ENCODE measurements at regions not wholly inside any gene's neighbourhood (a gene's known extent, or its start where the extent isn't known, plus 50 kb on each side); places are given as distances from the start of the nearest gene placed in this dataset.

- peaks cover 0 to 8% (median 0%) of the 10 kb centered on the region in 5 donors for H3K36me3 Mint-ChIP-seq
- ChIA-PET CTCF (no interaction called here), POLR2A (no interaction called here)
- peaks cover 0 to 8% (median 0%) of the 10 kb centered on the region in 3 experiments for H3K9me3 ChIP-seq (ENCODE audit: control insufficient read depth in 2 of 3, low read length in 3 of 3)
- H3K27ac ChIP-seq (ENCODE audit: low read depth, low read length): no peak overlapping the region
- no peak overlapping the region for H3K27ac Mint-ChIP-seq
- no peak overlapping the region for H3K4me3 ChIP-seq (ENCODE audit: low read length)
- DNase-seq: no peak
- H3K27me3 ChIP-seq (ENCODE audit: control insufficient read depth in 2 of 2, insufficient read depth in 2 of 2, low read length in 2 of 2): no peaks in the 10 kb centered on the region
- H3K4me1 Mint-ChIP-seq: no peaks in the 10 kb centered on the region
- intact Hi-C loops (cut with micrococcal nuclease): no loop called here
- peaks cover 0 to 11% (median 6%) of the 10 kb centered on the region in 5 donors for H3K27me3 Mint-ChIP-seq
- H3K4me3 Mint-ChIP-seq: no peak overlapping the region
- H3K36me3 ChIP-seq (ENCODE audit: control insufficient read depth in 2 of 3, insufficient read depth in 3 of 3, low read length in 3 of 3): no peaks in the 10 kb centered on the region
- H3K4me1 ChIP-seq (ENCODE audit: control insufficient read depth in 2 of 2, insufficient read depth in 2 of 2, low read length in 2 of 2): no peaks in the 10 kb centered on the region
- H3K9me3 Mint-ChIP-seq: peaks cover 2 to 19% (median 11%) of the 10 kb centered on the region in 11 donors
- ATAC-seq: no peak
Measured at GRCh38 chr13:109431217-109431616, 355.2 kb downstream of the IRS2 start.

- Histone ChIP-seq H3K36me3 (ENCODE audit: control insufficient read depth in 2 of 3, insufficient read depth in 3 of 3, low read length in 3 of 3) (no peaks in the 10 kb centered on the region), H3K27me3 (ENCODE audit: control insufficient read depth in 2 of 2, insufficient read depth in 2 of 2, low read length in 2 of 2) (no peaks in the 10 kb centered on the region), H3K4me3 (ENCODE audit: low read length) (no peak overlapping the region), H3K9me3 (ENCODE audit: control insufficient read depth in 2 of 3, low read length in 3 of 3) (peaks cover 0 to 8% (median 0%) of the 10 kb centered on the region in 3 experiments), H3K27ac (ENCODE audit: low read depth, low read length) (no peak overlapping the region), H3K4me1 (ENCODE audit: control insufficient read depth in 2 of 2, insufficient read depth in 2 of 2, low read length in 2 of 2) (no peaks in the 10 kb centered on the region)
- H3K27me3 Mint-ChIP-seq: peaks cover 0 to 7% (median 4%) of the 10 kb centered on the region in 5 donors
- no peak overlapping the region for H3K4me3 Mint-ChIP-seq
- H3K36me3 Mint-ChIP-seq: peaks cover 0 to 4% (median 0%) of the 10 kb centered on the region in 5 donors
- ChIA-PET POLR2A (no interaction called here), CTCF (no interaction called here)
- DNase-seq (no peak), ATAC-seq (no peak)
- H3K9me3 Mint-ChIP-seq: peaks cover 1 to 17% (median 2%) of the 10 kb centered on the region in 11 donors
- no peaks in the 10 kb centered on the region for H3K4me1 Mint-ChIP-seq
- no peak overlapping the region for H3K27ac Mint-ChIP-seq
- intact Hi-C loops (cut with micrococcal nuclease): loop anchor here in 1 of 2 donors (1.0 kb wide), 1 partner anchor 363 kb away; no protein-coding TSS in a partner anchor
Measured at GRCh38 chr13:109428146-109428545, 358.2 kb downstream of the IRS2 start.

GRCh38 chr13:109427695-109428094 lies 358.7 kb downstream of the IRS2 start:
- Mint-ChIP-seq H3K27me3 (peaks cover 0 to 9% (median 5%) of the 10 kb centered on the region in 5 donors), H3K36me3 (peaks cover 0 to 3% (median 0%) of the 10 kb centered on the region in 5 donors)
- intact Hi-C loops (cut with micrococcal nuclease): loop anchor here in 1 of 2 donors (1.0 kb wide), 1 partner anchor 364 kb away; no protein-coding TSS in a partner anchor

GRCh38 chr13:109427148-109427547 lies 359.2 kb downstream of the IRS2 start:
- Histone ChIP-seq H3K9me3 (ENCODE audit: control insufficient read depth in 2 of 3, low read length in 3 of 3) (peaks cover 0 to under 1% (median 0%) of the 10 kb centered on the region in 3 experiments), H3K27me3 (ENCODE audit: control insufficient read depth in 2 of 2, insufficient read depth in 2 of 2, low read length in 2 of 2) (no peaks in the 10 kb centered on the region), H3K36me3 (ENCODE audit: control insufficient read depth in 2 of 3, insufficient read depth in 3 of 3, low read length in 3 of 3) (no peaks in the 10 kb centered on the region), H3K27ac (ENCODE audit: low read depth, low read length) (no peak overlapping the region), H3K4me1 (ENCODE audit: control insufficient read depth in 2 of 2, insufficient read depth in 2 of 2, low read length in 2 of 2) (no peaks in the 10 kb centered on the region), H3K4me3 (ENCODE audit: low read length) (no peak overlapping the region)
- no peak overlapping the region for H3K27ac Mint-ChIP-seq
- peaks cover 0 to 2% (median 0%) of the 10 kb centered on the region in 7 donors for H3K4me1 Mint-ChIP-seq
- ChIA-PET CTCF (no interaction called here), POLR2A (no interaction called here)
- H3K9me3 Mint-ChIP-seq: peaks cover 0 to 16% (median 2%) of the 10 kb centered on the region in 11 donors
- DNase-seq: no peak
- ATAC-seq: no peak
- no peak overlapping the region for H3K4me3 Mint-ChIP-seq
- H3K27me3 Mint-ChIP-seq: peaks cover 2 to 9% (median 7%) of the 10 kb centered on the region in 5 donors
- intact Hi-C loops (cut with micrococcal nuclease): no loop called here
- peaks cover 0 to 3% (median 0%) of the 10 kb centered on the region in 5 donors for H3K36me3 Mint-ChIP-seq

More at GRCh38 chr13:109427695-109428094, 358.7 kb downstream of the IRS2 start:
- Histone ChIP-seq H3K36me3 (ENCODE audit: control insufficient read depth in 2 of 3, insufficient read depth in 3 of 3, low read length in 3 of 3) (no peaks in the 10 kb centered on the region), H3K27ac (ENCODE audit: low read depth, low read length) (no peak overlapping the region), H3K4me1 (ENCODE audit: control insufficient read depth in 2 of 2, insufficient read depth in 2 of 2, low read length in 2 of 2) (no peaks in the 10 kb centered on the region), H3K4me3 (ENCODE audit: low read length) (no peak overlapping the region), H3K9me3 (ENCODE audit: control insufficient read depth in 2 of 3, low read length in 3 of 3) (peaks cover 0 to 6% (median 0%) of the 10 kb centered on the region in 3 experiments), H3K27me3 (ENCODE audit: control insufficient read depth in 2 of 2, insufficient read depth in 2 of 2, low read length in 2 of 2) (no peaks in the 10 kb centered on the region)
- CTCF ChIA-PET: no interaction called here
- H3K9me3 Mint-ChIP-seq: peaks cover 0 to 16% (median 2%) of the 10 kb centered on the region in 11 donors
- H3K4me3 Mint-ChIP-seq: no peak overlapping the region
- H3K4me1 Mint-ChIP-seq: peaks cover 0 to 2% (median 0%) of the 10 kb centered on the region in 7 donors
- DNase-seq: no peak
- H3K27ac Mint-ChIP-seq: no peak overlapping the region
- POLR2A ChIA-PET: no interaction called here
- no peak for ATAC-seq

GRCh38 chr13:109426690-109426990 lies 359.7 kb downstream of the IRS2 start:
- POLR2A ChIA-PET: no interaction called here
- ATAC-seq: no peak
- Mint-ChIP-seq H3K4me3 (no peak overlapping the region), H3K27me3 (peaks cover 2 to 11% (median 9%) of the 10 kb centered on the region in 5 donors), H3K4me1 (peaks cover 0 to 2% (median 0%) of the 10 kb centered on the region in 7 donors), H3K36me3 (peaks cover 0 to 2% (median 0%) of the 10 kb centered on the region in 5 donors), H3K9me3 (peaks cover 0 to 16% (median 2%) of the 10 kb centered on the region in 11 donors), H3K27ac (no peak overlapping the region)
- Histone ChIP-seq H3K4me1 (ENCODE audit: control insufficient read depth in 2 of 2, insufficient read depth in 2 of 2, low read length in 2 of 2) (no peaks in the 10 kb centered on the region), H3K4me3 (ENCODE audit: low read length) (no peak overlapping the region), H3K27me3 (ENCODE audit: control insufficient read depth in 2 of 2, insufficient read depth in 2 of 2, low read length in 2 of 2) (no peaks in the 10 kb centered on the region), H3K9me3 (ENCODE audit: control insufficient read depth in 2 of 3, low read length in 3 of 3) (no peaks in the 10 kb centered on the region), H3K27ac (ENCODE audit: low read depth, low read length) (no peak overlapping the region), H3K36me3 (ENCODE audit: control insufficient read depth in 2 of 3, insufficient read depth in 3 of 3, low read length in 3 of 3) (no peaks in the 10 kb centered on the region)
- CTCF ChIA-PET: interaction anchor here (1.2 kb wide), 1 partner anchor 11 kb away, joined by 4 read pairs; no protein-coding TSS in a partner anchor
- no peak for DNase-seq
- intact Hi-C loops (cut with micrococcal nuclease): no loop called here

GRCh38 chr13:109425821-109426689 lies 360.3 kb downstream of the IRS2 start:
- H3K4me1 ChIP-seq (ENCODE audit: control insufficient read depth in 2 of 2, insufficient read depth in 2 of 2, low read length in 2 of 2): no peaks in the 10 kb centered on the region
- H3K4me3 ChIP-seq (ENCODE audit: low read length): no peak overlapping the region
- no peaks in the 10 kb centered on the region for H3K36me3 Mint-ChIP-seq
- H3K27me3 Mint-ChIP-seq: peaks cover 2 to 11% (median 9%) of the 10 kb centered on the region in 5 donors
- no peak overlapping the region for H3K27ac Mint-ChIP-seq
- H3K9me3 ChIP-seq (ENCODE audit: control insufficient read depth in 2 of 3, low read length in 3 of 3): no peaks in the 10 kb centered on the region
- no peak overlapping the region for H3K27ac ChIP-seq (ENCODE audit: low read depth, low read length)
- intact Hi-C loops (cut with micrococcal nuclease): no loop called here
- H3K9me3 Mint-ChIP-seq: peaks cover 0 to 14% (median 0%) of the 10 kb centered on the region in 11 donors
- no peak overlapping the region for H3K4me3 Mint-ChIP-seq
- DNase-seq (no peak), ATAC-seq (no peak)
- CTCF ChIA-PET: interaction anchor here (0.8 to 1.2 kb wide), 2 partner anchors 10 to 365 kb away, joined by 4 to 5 read pairs; no protein-coding TSS in a partner anchor
- POLR2A ChIA-PET: no interaction called here
- peaks cover 0 to 2% (median 0%) of the 10 kb centered on the region in 7 donors for H3K4me1 Mint-ChIP-seq
- no peaks in the 10 kb centered on the region for H3K27me3 ChIP-seq (ENCODE audit: control insufficient read depth in 2 of 2, insufficient read depth in 2 of 2, low read length in 2 of 2)
- no peaks in the 10 kb centered on the region for H3K36me3 ChIP-seq (ENCODE audit: control insufficient read depth in 2 of 3, insufficient read depth in 3 of 3, low read length in 3 of 3)

Data from naive thymus-derived CD4-positive, alpha-beta T cell (primary cell).